ENCODE measurements at regions not wholly inside any gene's neighbourhood (a gene's known extent, or its start where the extent isn't known, plus 50 kb on each side); places are given as distances from the start of the nearest gene placed in this dataset.
A peak's percentile ranks its signal among the peaks of the same experiment; 100 is the strongest.

- no peak for DNase-seq
Observed at GRCh38 chr5:105529851-105530250, 1967.3 kb upstream of the NUDT12 start.

- peak; percentile 9 for DNase-seq
Observed at GRCh38 chr5:105508519-105508918, 1945.9 kb upstream of the NUDT12 start.

GRCh38 chr5:105506692-105507277 is 1944.2 kb upstream of the NUDT12 start:
- peak; percentile 22 for DNase-seq

GRCh38 chr5:105503950-105504349 is 1941.4 kb upstream of the NUDT12 start:
- DNase-seq = peak; percentile 52

DNA sequence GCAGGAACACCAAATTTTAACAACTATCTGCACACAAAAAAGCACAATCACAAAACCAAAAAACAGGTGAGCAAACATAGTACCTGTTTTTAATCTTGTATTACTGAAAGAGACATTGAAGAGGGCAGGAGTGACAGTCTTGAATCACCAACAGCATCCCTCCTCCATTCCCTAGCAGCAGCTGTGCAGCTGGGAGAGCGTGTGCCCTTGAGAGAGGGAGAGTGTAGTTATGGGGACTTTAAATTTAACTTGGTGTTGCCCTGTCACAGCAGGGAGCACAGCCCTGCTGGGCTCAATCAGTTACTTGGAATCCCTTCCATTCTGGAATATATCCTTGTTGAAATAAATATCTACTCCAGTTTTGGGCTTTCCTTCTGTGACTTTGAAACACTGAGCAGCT is 1938.7 kb upstream of the NUDT12 start:
- DNase-seq = no peak

GRCh38 chr5:105475401-105475800 is 1912.8 kb upstream of the NUDT12 start:
- DNase-seq = no peak

- DNase-seq = no peak
Observed at GRCh38 chr5:105462377-105462776, 1899.8 kb upstream of the NUDT12 start.

GRCh38 chr5:105460721-105461120 is 1898.1 kb upstream of the NUDT12 start:
- no peak for DNase-seq

- DNase-seq = no peak
Observed at GRCh38 chr5:105453216-105453807, 1890.7 kb upstream of the NUDT12 start.

DNA sequence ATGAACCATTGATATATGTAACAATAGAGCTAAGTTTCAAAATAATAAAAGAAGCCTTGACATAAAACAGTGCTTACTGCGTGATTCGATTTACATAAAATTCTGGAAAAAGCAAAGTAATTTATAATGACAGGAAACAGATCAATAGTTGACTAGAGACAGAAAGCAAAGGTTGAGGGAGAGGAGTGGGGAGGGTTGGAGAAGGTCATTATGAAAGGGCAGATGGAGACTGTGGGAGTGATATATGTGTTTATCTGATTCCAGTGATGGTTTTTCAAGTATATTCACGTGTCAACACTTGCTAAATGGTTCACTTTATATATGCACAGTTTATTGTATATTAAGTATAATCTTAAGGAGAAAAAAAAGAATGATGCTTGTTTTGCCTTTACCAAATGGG is 1885.7 kb upstream of the NUDT12 start:
- DNase-seq = no peak

DNA sequence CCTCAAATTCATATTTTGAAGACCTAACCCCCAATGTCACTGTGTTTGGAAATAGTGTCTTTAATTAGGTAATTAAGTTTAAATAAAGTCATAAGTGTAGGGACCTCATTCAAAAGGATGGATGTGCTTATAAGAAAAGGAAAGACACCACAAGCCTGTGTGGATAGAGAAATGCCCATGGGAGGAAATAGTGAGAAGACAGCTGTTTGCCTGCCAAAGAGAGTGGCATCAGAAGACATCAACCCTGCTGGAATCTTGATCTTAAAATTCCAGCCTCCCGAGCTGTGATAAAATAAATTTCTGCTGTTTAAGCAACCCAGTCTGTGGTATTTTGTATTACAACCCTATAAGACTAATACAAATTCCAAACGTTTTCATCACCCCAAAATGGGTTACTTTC is 1867.9 kb upstream of the NUDT12 start:
- DNase-seq = peak; percentile 43

GRCh38 chr5:105428451-105429380 is 1866.1 kb upstream of the NUDT12 start:
- DNase-seq = peak; percentile 38

DNA sequence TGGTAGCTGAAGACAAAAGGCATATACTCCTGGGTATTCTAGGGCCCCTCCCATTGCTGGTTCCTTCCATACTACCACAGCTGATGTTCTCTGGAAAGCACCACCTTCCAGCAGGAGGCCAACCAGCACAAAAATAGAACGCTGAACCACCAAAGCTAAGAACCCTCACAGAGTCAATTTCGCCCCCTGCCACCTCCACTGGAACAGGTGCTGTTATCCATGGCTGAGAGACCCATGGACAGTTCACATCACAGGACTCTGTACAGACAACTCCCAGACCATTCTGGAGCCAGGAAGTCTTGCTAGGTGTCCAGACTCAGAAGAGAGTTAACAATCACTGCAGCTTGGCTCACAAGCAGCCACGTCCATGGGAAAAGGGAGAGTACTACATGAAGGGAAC is 1851.5 kb upstream of the NUDT12 start:
- DNase-seq = no peak

DNA sequence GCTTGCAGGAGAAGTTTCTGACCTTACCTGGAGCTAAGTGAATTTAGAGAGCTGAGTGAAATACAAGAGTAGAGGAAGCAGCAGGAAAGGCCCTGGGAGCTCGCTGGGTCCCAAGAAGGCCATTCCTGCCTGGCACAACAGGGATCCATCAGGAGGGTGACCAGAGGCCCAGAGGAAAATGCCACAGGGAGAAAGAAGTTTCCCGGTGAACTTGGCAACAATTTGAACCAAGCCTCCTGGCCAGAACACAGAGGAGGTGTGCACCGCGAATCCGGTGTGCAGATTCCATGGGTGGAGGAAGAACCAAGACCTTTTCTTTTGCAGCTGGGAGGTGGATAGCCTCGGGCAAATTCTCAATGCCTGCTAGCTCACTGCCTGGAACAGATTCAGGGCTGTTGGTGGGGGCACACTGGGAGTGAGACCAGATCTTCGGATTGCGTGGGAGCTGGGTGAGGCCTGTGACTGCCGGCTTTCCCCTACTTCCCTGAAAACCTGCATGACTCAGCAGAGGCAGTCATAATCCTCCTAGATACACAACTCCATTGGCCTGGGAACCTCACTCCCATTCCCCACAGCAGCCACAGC is 1850.9 kb upstream of the NUDT12 start:
- no peak for DNase-seq

- no peak for DNase-seq
Observed at GRCh38 chr5:105409695-105410094, 1847.1 kb upstream of the NUDT12 start.

DNA sequence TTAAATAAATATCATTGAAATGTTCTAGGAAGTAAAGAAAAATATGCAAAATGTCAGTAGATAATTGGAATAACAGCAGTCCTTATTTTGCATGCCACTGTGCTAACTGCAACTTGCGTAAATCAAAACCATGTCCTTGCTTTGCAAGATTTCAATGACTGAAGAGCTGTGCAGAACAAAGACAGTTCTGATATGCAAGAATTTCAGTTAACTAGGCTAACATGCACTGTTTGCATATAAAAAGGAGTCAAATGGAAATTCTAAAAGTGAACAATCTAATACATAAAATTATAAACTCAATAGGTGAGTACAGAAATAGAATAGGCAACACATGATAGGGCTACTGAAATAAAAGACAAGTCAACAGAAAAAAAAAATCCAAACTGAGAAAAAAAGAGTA is 1844.6 kb upstream of the NUDT12 start:
- DNase-seq = no peak

DNA sequence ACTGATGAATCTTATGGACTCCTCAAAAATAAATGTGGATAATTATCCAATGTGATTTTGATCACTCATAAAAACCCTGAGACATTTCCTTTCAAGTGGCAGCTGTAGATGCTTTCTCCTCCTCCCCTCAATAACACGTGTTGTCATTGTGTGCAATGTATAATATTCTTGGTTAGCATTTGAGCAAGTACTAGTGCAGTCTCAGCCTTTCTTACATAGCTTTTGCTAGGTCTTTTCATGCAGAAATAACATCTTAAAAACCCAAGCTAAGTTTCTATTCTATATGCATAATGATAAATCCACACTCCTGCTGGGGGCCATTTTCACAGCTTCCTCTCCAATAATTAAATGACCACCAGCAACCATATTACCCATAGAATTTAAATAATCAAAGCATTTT is 1835.2 kb upstream of the NUDT12 start:
- no peak for DNase-seq

DNA sequence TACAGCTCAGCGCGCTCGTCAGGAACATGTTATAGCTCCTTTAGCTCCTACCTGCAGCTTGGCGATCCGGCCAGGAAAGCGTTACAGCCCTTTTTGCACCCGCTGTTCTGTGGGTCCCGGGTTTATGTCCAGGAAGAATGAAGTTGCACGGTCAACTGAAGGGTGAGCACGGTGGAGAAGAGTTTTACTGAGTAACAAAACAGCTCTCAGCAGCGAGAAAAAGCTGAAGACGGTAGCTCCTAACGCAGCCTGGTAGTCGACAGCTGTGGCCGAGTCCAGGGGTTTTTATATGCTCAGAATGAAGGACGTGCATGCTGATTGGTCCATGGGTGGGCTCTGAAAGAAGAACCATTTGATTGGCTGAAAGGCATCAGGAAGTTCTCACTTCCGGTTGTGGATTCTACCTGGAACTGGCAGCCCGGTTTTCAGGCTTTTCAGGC is 1830.1 kb upstream of the NUDT12 start:
- DNase-seq = no peak

- no peak for DNase-seq
Observed at GRCh38 chr5:105392122-105392709, 1829.6 kb upstream of the NUDT12 start.

DNA sequence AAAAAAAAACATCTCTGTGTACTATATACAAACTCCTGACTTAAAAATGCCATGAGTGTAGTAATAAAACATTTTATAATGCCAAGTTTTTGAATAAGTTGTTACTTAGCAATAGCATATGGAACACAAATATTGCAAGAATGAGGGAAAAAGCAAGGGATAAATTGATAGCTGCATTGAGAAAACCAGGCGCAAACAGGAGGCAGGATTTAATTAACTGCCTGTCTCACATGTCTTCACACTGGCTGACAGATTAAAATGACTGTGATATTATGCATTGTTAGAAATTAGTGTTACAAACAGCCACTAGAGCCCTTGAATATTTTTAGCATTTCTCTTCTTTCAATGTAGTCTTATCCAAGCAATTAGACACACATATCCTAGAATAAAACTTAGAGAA is 1817.5 kb upstream of the NUDT12 start:
- DNase-seq = no peak

- no peak for DNase-seq
Observed at GRCh38 chr5:105371169-105371568, 1808.6 kb upstream of the NUDT12 start.

DNA sequence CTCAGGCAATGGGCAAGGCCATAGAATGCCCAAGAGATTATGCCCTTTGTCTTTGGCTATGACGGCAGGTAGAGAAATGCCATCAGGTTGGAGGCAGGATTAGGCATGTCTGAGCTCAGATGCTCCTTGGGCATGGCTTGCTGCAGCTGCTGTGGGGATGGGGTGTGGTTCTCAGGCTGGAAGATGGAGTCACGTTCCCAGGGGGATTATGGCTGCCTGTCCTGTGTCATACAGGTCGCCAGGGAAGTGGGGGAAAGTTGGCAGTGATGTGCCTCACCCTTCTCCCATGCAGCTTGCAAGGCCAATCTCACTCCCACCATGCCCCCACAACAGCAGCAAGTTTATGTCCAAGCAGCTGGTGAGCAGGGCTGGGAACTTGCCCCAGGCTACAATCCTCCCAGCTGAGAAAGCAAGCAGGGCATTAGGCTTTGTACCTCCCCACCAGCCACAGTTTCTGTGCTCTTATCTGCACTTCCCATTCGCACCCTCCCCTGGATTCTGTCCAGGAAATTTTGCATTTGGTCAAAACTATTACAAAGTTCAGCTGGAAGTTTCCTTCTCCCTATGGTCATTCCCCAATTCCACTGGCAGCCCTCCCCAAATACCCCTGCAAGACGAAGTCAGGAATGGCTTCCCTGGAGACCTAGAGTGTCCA is 1788.0 kb upstream of the NUDT12 start:
- no peak for DNase-seq
